ENCODE measurements at regions not wholly inside any gene's neighbourhood (a gene's known extent, or its start where the extent isn't known, plus 50 kb on each side); places are given as distances from the start of the nearest gene placed in this dataset.

DNA sequence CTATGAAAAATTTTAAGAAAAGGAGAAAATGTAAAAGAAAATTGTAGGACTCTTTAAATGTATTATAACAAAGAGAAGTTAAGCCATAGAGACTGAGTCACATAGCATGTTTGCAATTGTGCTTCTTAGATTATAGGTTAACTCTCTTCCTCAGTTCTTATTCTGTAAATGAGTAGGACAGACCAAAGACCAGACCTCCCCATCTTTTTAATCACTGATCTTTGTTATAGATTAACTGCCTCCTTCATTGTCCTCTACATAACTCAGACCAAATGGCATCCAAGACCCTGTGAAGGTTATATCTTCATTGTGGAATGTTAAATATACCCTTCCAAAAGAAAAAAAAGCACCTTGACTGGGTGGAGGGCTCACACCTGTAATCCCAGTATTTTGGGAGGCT is 316.9 kb upstream of the LRRTM4 start:
- Mint-ChIP-seq H3K27ac (no peak overlapping the region), H3K4me3 (no peak overlapping the region), H3K9me3 (peaks cover 4 to 21% (median 9%) of the 10 kb centered on the region in 7 donors), H3K36me3 (no peaks in the 10 kb centered on the region), H3K4me1 (no peaks in the 10 kb centered on the region), H3K27me3 (ENCODE audit: low read depth in 3 of 3) (peaks cover 0 to 2% (median 0%) of the 10 kb centered on the region in 3 donors)
- Histone ChIP-seq H3K4me2 (replicated peaks; ENCODE audit: extremely low read depth, low read length, poor library complexity, severe bottlenecking) (no peak overlapping the region), H3K4me1 (ENCODE audit: control insufficient read depth in 1 of 2, insufficient read depth in 2 of 2, low read length in 2 of 2) (no peaks in the 10 kb centered on the region), H3K9me3 (replicated peaks in 1 of 2; ENCODE audit: control insufficient read depth in 1 of 2, insufficient read depth in 1 of 2, low read length in 2 of 2) (peaks cover 10 to 20% of the 10 kb centered on the region in 2 donors), H3K27ac (ENCODE audit: low read depth in 1 of 2, low read length in 2 of 2) (no peak overlapping the region), H3K27me3 (ENCODE audit: control insufficient read depth in 2 of 2, insufficient read depth in 2 of 2, low read length in 2 of 2) (no peaks in the 10 kb centered on the region), H3K9ac (ENCODE audit: insufficient read depth, low read length, poor library complexity, severe bottlenecking) (no peak overlapping the region), H3K4me3 (replicated peaks in 1 of 3; ENCODE audit: low read depth in 2 of 3, low read length in 3 of 3) (no peak overlapping the region), H2AFZ (ENCODE audit: insufficient read depth, low read depth, low read length, poor library complexity, severe bottlenecking) (no peak overlapping the region), H4K20me1 (ENCODE audit: insufficient read depth, low read length) (no peaks in the 10 kb centered on the region), H3K79me2 (ENCODE audit: insufficient read depth, low read length) (no peaks in the 10 kb centered on the region), H3K36me3 (replicated peaks in 1 of 2; ENCODE audit: control insufficient read depth in 1 of 2, insufficient read depth in 2 of 2, low read length in 2 of 2) (no peaks in the 10 kb centered on the region)
- intact Hi-C loops (cut with micrococcal nuclease) = no loop called here
- TF ChIP-seq, protein P1, sequence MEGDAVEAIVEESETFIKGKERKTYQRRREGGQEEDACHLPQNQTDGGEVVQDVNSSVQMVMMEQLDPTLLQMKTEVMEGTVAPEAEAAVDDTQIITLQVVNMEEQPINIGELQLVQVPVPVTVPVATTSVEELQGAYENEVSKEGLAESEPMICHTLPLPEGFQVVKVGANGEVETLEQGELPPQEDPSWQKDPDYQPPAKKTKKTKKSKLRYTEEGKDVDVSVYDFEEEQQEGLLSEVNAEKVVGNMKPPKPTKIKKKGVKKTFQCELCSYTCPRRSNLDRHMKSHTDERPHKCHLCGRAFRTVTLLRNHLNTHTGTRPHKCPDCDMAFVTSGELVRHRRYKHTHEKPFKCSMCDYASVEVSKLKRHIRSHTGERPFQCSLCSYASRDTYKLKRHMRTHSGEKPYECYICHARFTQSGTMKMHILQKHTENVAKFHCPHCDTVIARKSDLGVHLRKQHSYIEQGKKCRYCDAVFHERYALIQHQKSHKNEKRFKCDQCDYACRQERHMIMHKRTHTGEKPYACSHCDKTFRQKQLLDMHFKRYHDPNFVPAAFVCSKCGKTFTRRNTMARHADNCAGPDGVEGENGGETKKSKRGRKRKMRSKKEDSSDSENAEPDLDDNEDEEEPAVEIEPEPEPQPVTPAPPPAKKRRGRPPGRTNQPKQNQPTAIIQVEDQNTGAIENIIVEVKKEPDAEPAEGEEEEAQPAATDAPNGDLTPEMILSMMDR (IDR thresholded peaks at IDR 0.05) = no peak
- DNase-seq = no peak

DNA sequence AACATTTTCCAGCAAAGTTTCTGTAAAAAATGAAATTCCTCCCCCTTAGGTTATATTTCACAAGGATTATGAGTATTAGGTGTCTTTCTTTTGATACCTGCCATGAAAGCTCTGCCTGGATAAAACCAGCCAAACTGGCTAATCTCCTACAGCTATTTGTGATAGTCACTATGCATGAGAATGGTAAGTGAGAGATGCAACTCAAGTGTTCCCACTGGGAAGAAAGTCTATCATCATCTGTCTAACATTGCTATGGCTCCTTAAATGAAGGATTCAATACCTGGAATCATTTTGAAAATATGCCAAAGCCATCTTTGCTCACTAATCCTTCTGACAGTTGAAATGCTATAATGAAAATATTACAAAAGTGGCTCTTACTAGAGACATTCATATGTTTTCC is 339.9 kb upstream of the LRRTM4 start:
- no peaks in the 10 kb centered on the region for H3K27me3 ChIP-seq (ENCODE audit: control insufficient read depth in 2 of 2, insufficient read depth in 2 of 2, low read length in 2 of 2)
- Mint-ChIP-seq H3K9me3 (peaks cover 2 to 15% (median 3%) of the 10 kb centered on the region in 7 donors), H3K36me3 (no peaks in the 10 kb centered on the region), H3K4me1 (no peaks in the 10 kb centered on the region), H3K27ac (no peak overlapping the region), H3K4me3 (no peak overlapping the region), H3K27me3 (ENCODE audit: low read depth in 3 of 3) (no peaks in the 10 kb centered on the region)
- H4K20me1 ChIP-seq (ENCODE audit: insufficient read depth, low read length) = no peaks in the 10 kb centered on the region
- no peak overlapping the region for H3K9ac ChIP-seq (ENCODE audit: insufficient read depth, low read length, poor library complexity, severe bottlenecking)
- no peak for DNase-seq
- no peak overlapping the region for H2AFZ ChIP-seq (ENCODE audit: insufficient read depth, low read depth, low read length, poor library complexity, severe bottlenecking)
- no peaks in the 10 kb centered on the region for H3K4me1 ChIP-seq (ENCODE audit: control insufficient read depth in 1 of 2, insufficient read depth in 2 of 2, low read length in 2 of 2)
- no peak overlapping the region for H3K4me2 ChIP-seq (replicated peaks; ENCODE audit: extremely low read depth, low read length, poor library complexity, severe bottlenecking)
- no peak overlapping the region for H3K4me3 ChIP-seq (replicated peaks in 1 of 3; ENCODE audit: low read depth in 2 of 3, low read length in 3 of 3)
- intact Hi-C loops (cut with micrococcal nuclease) = no loop called here
- TF ChIP-seq, protein P1 (IDR thresholded peaks at IDR 0.05) = no peak
- H3K27ac ChIP-seq (ENCODE audit: low read depth in 1 of 2, low read length in 2 of 2) = no peak overlapping the region
- H3K9me3 ChIP-seq (replicated peaks in 1 of 2; ENCODE audit: control insufficient read depth in 1 of 2, insufficient read depth in 1 of 2, low read length in 2 of 2) = peaks cover 3 to 4% of the 10 kb centered on the region in 2 donors
- no peaks in the 10 kb centered on the region for H3K79me2 ChIP-seq (ENCODE audit: insufficient read depth, low read length)
- no peaks in the 10 kb centered on the region for H3K36me3 ChIP-seq (replicated peaks in 1 of 2; ENCODE audit: control insufficient read depth in 1 of 2, insufficient read depth in 2 of 2, low read length in 2 of 2)

Measured in CD14-positive monocyte (primary cell).